Heart left ventricle (tissue), 13 donors: ENCODE measurements at regions not wholly inside any gene's neighbourhood (a gene's known extent, or its start where the extent isn't known, plus 50 kb on each side); places are given as distances from the start of the nearest gene placed in this dataset.

Experiments
- POLR2A ChIP-seq, 2 donors: fragments of 450-650 bp; IDR thresholded peaks; one replicate each; pipeline ENCODE4 v1.6.1; 2017; ENCODE audit warnings: antibody characterized with exemption in 2 of 2, mild to moderate bottlenecking in 2 of 2, moderate library complexity in 2 of 2
- TF ChIP-seq, protein P1 (sequence below), 12 donors: fragments of 200-600 bp; sonication (generic) in 4 of 12; IDR thresholded peaks; one replicate each; pipeline versions ENCODE4 v1.5.0 to v1.8.0; 2018 to 2022; ENCODE audit warnings: antibody characterized with exemption in 12 of 12, mild to moderate bottlenecking in 5 of 12
- donor health status: ischemic (EF 13 %, LVEDD 7.1; RV severe dilation, severe dysfunction).
- donor health status: DM: no; HTN: yes; CAD: no.
- donor health status: DM: no; HTN: no; CAD: no.
- donor health status: ischemic (EF 25% LVEDD 6.9; RV normal size, moderate dysfunction).
- donor health status: ischemic (EF 25% LVEDD 5.7; RV mildly dilated, moderate dysfunction).
- donor health status: ischemic (EF 35%, LVEDD 5.7; RV mildly dilated, moderate dysfunction).
- donor health status: nonischemic (EF 11% LVEDD 7.7; RV severe dilation, severe dysfunction).
- donor health status: DM: yes; HTN: yes; CAD: no.
- donor health status: PGD.
- donor health status: ischemic (EF 29% LVEDD 5.4; RV normal size, mild dysfunction).
- donor health status: nonischemic (EF 23%, LVEDD 6.1; RV moderate dilation, normal function).

GRCh38 chr20:12399110-12399836 is 481.6 kb downstream of the BTBD3 start:
- TF ChIP-seq, protein P1, sequence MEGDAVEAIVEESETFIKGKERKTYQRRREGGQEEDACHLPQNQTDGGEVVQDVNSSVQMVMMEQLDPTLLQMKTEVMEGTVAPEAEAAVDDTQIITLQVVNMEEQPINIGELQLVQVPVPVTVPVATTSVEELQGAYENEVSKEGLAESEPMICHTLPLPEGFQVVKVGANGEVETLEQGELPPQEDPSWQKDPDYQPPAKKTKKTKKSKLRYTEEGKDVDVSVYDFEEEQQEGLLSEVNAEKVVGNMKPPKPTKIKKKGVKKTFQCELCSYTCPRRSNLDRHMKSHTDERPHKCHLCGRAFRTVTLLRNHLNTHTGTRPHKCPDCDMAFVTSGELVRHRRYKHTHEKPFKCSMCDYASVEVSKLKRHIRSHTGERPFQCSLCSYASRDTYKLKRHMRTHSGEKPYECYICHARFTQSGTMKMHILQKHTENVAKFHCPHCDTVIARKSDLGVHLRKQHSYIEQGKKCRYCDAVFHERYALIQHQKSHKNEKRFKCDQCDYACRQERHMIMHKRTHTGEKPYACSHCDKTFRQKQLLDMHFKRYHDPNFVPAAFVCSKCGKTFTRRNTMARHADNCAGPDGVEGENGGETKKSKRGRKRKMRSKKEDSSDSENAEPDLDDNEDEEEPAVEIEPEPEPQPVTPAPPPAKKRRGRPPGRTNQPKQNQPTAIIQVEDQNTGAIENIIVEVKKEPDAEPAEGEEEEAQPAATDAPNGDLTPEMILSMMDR (IDR thresholded peaks at IDR 0.05) = no peak
- TF ChIP-seq POLR2A (IDR thresholded peaks at IDR 0.05) = no peak
